ENCODE measurements at regions not wholly inside any gene's neighbourhood (a gene's known extent, or its start where the extent isn't known, plus 50 kb on each side); places are given as distances from the start of the nearest gene placed in this dataset.
"Not testable (repeated sequence)": the region's sequence is repeated elsewhere in the genome, so short reads cannot be mapped to it uniquely, and the experiment has no call there.

DNA sequence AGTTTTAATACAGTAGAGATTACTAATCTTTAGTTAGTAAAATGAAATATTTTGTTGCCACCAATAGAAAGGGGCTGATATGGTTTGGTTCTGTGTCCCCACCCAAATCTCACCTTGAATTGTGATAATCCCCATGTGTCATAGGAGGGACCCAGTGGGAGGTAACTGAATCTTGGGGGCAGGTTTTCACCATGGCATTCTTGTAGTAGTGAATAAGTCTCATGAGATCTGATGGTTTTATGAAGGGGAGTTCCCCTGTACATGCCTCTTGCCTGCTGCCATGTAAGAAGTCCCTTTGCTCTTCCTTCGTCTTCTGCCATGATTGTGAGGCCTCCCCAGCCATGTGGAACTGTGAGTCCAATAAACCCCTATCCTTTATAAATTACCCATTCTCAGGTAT is 285.9 kb downstream of the BCL2L11 start:
- TF ChIP-seq EZH2phosphoT487 (IDR thresholded peaks at IDR 0.05): not testable (repeated sequence)
- TF ChIP-seq, protein P1, sequence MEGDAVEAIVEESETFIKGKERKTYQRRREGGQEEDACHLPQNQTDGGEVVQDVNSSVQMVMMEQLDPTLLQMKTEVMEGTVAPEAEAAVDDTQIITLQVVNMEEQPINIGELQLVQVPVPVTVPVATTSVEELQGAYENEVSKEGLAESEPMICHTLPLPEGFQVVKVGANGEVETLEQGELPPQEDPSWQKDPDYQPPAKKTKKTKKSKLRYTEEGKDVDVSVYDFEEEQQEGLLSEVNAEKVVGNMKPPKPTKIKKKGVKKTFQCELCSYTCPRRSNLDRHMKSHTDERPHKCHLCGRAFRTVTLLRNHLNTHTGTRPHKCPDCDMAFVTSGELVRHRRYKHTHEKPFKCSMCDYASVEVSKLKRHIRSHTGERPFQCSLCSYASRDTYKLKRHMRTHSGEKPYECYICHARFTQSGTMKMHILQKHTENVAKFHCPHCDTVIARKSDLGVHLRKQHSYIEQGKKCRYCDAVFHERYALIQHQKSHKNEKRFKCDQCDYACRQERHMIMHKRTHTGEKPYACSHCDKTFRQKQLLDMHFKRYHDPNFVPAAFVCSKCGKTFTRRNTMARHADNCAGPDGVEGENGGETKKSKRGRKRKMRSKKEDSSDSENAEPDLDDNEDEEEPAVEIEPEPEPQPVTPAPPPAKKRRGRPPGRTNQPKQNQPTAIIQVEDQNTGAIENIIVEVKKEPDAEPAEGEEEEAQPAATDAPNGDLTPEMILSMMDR (IDR thresholded peaks at IDR 0.05): not testable (repeated sequence)

Measured in neural progenitor cell (in vitro differentiated cells).